ENCODE measurements at regions not wholly inside any gene's neighbourhood (a gene's known extent, or its start where the extent isn't known, plus 50 kb on each side); places are given as distances from the start of the nearest gene placed in this dataset.

DNA sequence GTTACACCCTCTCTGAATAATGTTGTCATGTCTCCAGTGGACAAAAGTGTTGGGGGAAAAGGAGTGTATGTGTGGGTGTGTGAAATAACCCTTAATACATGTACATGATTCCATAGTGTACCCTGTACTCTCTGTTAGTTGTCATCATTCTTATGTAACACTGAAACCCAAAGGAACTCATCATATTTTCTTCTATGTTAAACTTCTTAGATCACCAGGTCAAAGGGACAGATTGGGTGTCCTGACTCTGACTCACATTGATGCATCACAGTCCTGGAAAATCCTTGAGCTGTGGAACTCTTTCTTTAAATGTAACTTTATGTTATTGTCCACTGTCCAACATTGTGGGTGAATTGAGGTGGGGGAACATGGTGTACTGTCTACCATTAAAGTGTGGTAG, 350.5 kb downstream of the DHX35 start:
- Histone ChIP-seq H2BK12ac (ENCODE audit: low read depth, low read length) (no peak overlapping the region), H3K4me2 (ENCODE audit: insufficient read depth in 1 of 2, low read depth in 2 of 2, low read length in 2 of 2) (no peak overlapping the region), H3K56ac (replicated peaks; ENCODE audit: insufficient read length, low read depth, low read length) (no peak overlapping the region), H4K91ac (replicated peaks; ENCODE audit: insufficient read length, low read length) (no peak overlapping the region), H2BK15ac (ENCODE audit: low read length) (no peak overlapping the region), H3K4ac (replicated peaks; ENCODE audit: insufficient read length, low read depth, low read length) (no peak overlapping the region), H2BK20ac (ENCODE audit: low read length) (no peak overlapping the region), H3K9me3 (ENCODE audit: insufficient read depth in 2 of 2, low read depth in 1 of 2, low read length in 1 of 2) (peaks cover 7 to 8% of the 10 kb centered on the region in 2 experiments; a peak in 3 of 4 replicates), H3K79me1 (ENCODE audit: low read depth, low read length) (no peaks in the 10 kb centered on the region), H3K36me3 (ENCODE audit: control insufficient read depth in 2 of 4, insufficient read depth in 4 of 4, low read length in 3 of 4) (no peaks in the 10 kb centered on the region; a peak in 1 of 8 replicates), H2BK5ac (ENCODE audit: low read depth, low read length) (no peak overlapping the region), H2AFZ (ENCODE audit: low read length) (no peak overlapping the region), H3K79me2 (ENCODE audit: control insufficient read depth in 1 of 2, insufficient read depth in 2 of 2, low read length in 2 of 2) (no peaks in the 10 kb centered on the region), H4K20me1 (replicated peaks in 1 of 2; ENCODE audit: control insufficient read depth in 1 of 2, insufficient read depth in 2 of 2, low read length in 2 of 2) (no peaks in the 10 kb centered on the region), H2BK120ac (replicated peaks; ENCODE audit: low read depth, low read length) (no peak overlapping the region), H3K4me1 (replicated peaks in 1 of 4; ENCODE audit: control insufficient read depth in 3 of 4, insufficient read depth in 4 of 4, low read length in 3 of 4) (peaks cover 5 to 9% (median 7%) of the 10 kb centered on the region in 4 experiments; a peak in 6 of 7 replicates), H3K14ac (ENCODE audit: insufficient read length) (no peak overlapping the region), H3K18ac (ENCODE audit: extremely low read depth, low read length) (no peak overlapping the region), H3K27me3 (replicated peaks in 1 of 4; ENCODE audit: control insufficient read depth in 3 of 4, extremely low read depth in 1 of 4, insufficient read depth in 3 of 4, low read length in 3 of 4) (no peaks in the 10 kb centered on the region), H4K5ac (ENCODE audit: insufficient read length, low read depth, low read length) (no peak overlapping the region), H2AK5ac (ENCODE audit: low read depth, low read length) (no peak overlapping the region), H3K23ac (ENCODE audit: insufficient read length) (no peak overlapping the region), H4K8ac (ENCODE audit: extremely low read depth, insufficient read depth, low read length) (no peak overlapping the region), H3K23me2 (ENCODE audit: low read depth, low read length) (no peaks in the 10 kb centered on the region), H3K9ac (replicated peaks in 1 of 4; ENCODE audit: extremely low read depth in 1 of 4, low read depth in 3 of 4, low read length in 3 of 4) (no peak overlapping the region), H3K27ac (ENCODE audit: low read depth, low read length) (no peak overlapping the region), H3K4me3 (ENCODE audit: extremely low read depth in 1 of 4, insufficient read depth in 2 of 4, low read depth in 3 of 4, low read length in 4 of 4) (no peak overlapping the region)
- no peak for TF ChIP-seq SUZ12 (IDR thresholded peaks at IDR 0.05; ENCODE audit: low read length)
- TF ChIP-seq HDAC6 (IDR thresholded peaks at IDR 0.05; ENCODE audit: low read depth, low read length), result no peak
- TF ChIP-seq GABPA (IDR thresholded peaks at IDR 0.05; ENCODE audit: borderline replicate concordance, insufficient read depth, low read length), result no peak
- DNase-seq (ENCODE audit: low read depth in 1 of 2, low spot score in 2 of 2), result no peak
- ChIA-PET POLR2A (ENCODE audit: partially characterized antibody) (no interaction called here), CTCF (ENCODE audit: partially characterized antibody) (interaction anchor here (0.8 to 2.3 kb wide), 3 partner anchors 16 to 51 kb away, joined by 3 to 8 read pairs (median 4); no protein-coding TSS in a partner anchor)
- no peak for FAIRE-seq
